Right renal pelvis (tissue), 4 donors: ENCODE measurements at regions not wholly inside any gene's neighbourhood (a gene's known extent, or its start where the extent isn't known, plus 50 kb on each side); places are given as distances from the start of the nearest gene placed in this dataset.

Experiments
- DNase-seq, 4 donors: peaks; one replicate each; pipeline ENCODE4 v3.0.0-alpha.2; 2013; ENCODE audit warnings: low read depth in 4 of 4, low spot score in 3 of 4, missing footprints in 1 of 4

DNA sequence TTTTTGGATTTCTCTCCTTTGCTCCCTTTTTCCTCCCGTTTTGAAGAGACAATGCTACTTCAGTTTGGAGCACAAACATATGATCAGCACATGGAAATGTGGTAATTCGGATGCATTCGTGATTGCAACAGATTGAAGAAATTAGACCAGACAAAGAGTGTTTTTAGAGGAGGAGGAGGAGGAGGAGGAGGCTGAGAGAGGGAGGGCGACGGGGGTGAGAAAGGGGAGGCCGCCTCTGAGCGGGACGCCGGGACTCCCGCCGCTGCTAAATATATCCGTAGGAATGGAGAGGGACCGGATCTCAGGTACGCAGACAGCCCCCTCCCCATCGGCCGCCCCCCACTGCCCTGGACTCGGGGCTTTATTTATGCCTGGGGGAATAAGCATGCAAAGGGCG, 179.3 kb downstream of the SEC14L1 start:
- DNase-seq: no peak

DNA sequence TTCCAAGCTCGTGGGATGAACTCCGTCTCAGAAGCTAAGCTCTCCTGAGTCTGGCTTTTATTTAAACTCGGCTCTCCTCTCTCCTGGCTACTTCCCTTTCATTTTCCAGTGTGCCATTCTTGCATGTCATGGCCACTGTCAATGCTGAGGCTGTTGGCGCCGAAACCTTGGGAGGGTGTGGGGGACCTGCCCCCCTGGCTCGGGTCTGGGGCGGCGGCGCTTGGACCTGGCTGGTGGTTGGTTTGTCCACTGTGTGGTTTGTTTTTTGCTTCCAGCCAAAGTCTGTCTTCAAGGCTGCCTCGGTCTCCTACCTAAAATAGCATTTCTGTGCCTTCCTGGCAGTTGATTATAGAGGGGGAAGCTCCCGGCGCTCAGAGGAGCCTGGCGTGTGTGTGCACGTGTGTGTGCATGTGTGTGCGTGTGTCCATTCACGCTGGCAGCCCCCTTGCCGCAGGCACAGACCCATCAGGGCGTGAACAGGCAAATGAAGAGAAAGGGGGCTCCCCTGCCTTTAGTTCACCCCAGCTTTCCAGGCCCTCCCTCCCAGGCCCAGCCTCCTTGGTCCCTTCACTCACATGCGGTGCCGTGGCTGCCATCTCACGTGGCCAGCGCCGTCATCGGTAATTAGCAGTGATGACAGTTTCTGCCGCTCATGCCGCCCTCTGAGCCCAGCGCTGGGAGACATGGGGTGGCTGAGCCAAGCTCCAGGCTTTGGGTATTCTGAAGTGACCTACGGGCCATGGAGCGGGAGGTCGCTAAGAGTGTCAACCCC, 179.9 kb downstream of the SEC14L1 start:
- DNase-seq: no peak

DNA sequence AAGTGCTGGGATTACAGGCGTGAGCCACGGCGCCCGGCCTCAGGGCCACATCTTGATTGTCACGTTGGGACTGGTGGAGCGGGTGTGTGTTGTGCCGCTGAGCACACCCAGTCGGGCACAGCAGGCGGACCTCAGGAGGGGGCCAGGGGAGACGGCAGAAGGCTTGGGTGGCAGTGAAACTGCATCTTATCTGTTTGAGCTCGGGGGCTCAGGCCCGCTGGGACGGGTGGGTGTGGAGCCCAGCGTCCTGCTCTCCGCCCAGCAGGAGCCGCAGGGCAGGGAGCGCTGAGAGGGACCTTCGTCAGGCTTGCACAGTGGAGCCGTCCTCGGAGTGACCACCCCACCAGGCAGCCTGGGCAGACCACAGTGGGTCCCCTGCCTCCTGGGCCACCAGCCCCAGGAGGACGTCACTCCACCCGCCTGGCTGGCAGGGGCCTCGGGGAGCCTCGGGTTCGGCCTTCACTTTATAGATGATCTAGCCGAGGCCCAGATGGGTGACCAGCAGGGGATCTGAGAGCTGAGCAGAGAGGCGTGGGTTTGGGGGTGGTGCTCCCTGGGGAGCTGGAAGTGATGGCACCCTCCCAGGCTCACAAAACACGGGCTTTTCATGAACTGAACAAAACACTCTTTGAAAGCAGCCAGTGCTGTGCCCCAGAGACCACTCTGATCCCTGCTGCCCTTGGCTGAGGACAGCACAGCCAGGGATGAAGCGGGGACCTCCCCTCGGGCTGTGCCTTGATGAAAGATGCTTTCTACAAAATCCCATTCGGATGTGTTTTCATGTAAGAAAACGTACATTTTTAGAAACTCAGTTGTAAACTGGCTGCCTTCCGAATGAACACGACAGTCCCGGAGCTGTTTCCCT, 181.1 kb downstream of the SEC14L1 start:
- DNase-seq: no peak

DNA sequence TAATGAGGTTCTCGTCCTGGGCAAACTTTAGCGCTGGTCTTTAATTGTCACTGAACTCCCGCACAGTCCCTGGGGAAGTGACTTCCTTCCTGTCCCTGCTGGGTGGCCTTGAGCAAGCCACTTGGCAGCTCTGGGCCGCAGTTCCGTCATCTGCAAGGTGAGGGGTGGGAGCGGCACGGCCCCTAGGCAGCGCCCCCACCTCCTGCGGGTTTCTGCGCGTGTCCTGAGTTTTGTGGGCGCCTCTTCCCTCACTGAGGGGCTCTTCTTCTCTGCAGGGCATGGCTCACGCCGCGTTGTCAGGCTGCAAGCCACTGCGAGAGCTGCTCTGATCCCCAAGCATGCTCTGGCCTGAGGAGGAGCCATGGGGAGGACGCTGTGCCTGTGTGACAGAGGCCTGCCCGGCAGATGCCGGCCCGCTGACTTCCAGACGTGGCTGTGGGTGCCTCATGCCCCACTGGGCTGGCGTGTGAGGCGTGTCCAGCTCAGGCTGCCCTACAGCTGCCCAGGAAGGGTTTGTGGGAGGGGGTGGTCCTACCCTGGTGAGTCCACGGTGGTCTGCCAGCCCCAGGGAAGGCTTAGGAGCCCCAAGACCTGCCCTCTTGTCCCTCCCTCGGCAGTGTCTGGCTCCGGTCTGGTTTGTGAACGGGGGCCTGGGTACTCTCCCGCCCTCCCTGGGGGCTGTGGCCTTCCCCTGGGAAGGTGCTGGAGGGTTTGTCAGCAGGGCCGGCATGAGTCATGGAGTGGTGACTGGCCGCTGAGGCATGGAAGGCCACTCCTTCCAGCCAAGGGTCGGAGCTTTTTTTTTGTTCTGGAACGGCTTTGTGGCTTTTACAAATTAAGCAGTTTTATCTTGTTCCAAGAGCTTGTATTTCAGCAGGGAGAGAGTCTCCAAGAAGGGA, 182.0 kb downstream of the SEC14L1 start:
- peak; percentile 58 to 76 (median 74) for DNase-seq

DNA sequence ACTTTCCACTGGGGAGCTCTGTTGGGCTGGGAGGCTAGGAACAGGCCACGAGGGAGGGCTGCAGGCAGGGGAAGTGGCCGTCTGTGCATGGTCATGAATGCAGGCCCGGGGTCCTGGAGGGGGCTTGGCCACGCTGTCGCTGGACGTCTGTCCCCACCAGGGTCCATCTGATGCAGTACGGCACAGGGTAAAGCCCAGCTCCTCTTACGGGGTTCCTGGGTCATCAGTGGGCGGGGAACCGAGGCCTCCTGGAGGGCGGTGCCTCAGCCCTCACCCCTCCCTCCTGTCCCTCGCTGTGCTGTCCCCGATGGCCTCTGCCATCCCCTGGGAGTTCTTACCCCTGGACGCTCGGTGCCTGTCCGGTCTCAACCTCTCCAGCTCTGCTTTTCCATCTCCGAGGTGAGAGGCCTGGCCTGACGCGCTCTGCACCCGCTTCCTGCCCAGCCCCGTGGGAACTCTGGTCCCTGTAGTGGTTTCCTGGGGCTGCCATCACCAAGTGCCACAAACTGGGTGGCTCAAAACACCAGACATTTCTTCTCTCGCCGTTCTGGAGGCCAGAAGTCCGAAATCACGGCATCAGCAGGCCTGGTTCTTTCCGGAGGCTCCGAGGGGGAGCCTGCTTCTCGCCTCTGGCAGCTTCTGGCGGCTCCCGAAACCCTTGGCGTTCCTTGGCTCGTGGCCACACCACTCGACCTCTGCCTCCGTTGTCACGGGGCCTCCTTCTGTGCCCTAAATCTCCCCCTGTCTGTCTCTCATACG, 182.8 kb downstream of the SEC14L1 start:
- DNase-seq: no peak

DNA sequence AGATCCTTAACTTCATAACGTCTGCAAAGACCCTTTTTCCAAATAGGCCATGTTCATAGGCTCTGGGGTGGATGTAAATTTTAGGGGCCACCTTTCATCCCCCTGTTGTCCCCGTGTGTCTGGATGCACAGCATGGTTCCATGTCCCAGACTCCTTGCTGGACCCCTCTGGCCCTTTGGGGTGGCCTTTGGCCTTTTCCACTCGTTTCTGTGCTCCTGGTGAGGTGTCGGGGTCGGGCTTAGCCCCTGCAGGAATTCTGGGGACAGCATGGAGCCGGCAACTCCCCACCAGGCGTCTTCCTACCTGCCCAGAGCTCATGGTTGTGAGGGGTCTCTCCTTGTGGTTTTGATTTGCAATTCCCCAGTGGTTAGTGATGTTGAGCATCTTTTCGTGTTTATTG, 183.5 kb downstream of the SEC14L1 start:
- DNase-seq: no peak

DNA sequence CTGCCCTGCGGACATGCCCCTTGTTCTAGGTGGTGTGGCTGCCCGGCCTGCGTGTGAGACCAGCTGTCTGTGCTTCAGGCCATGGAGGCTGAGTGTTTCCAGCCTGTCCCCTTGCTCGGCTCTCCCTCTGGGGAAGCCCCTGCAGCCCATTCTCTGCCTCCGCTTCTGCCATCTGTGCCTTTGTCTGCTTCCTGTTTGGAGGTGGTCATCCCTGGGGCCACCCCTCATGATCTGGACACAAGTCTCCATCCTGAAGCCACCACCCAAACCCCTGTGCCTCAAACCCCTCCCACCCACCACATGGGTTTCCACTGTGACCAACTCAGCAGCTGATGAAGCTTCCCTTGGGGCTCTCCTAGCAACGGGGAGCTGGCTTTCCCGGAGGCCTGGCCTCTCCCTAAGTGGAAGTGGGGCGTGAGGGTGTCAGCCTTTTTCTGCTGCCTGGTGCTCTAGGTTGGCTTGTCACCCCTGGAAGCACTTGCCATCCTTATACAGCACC, 184.9 kb downstream of the SEC14L1 start:
- DNase-seq: no peak

DNA sequence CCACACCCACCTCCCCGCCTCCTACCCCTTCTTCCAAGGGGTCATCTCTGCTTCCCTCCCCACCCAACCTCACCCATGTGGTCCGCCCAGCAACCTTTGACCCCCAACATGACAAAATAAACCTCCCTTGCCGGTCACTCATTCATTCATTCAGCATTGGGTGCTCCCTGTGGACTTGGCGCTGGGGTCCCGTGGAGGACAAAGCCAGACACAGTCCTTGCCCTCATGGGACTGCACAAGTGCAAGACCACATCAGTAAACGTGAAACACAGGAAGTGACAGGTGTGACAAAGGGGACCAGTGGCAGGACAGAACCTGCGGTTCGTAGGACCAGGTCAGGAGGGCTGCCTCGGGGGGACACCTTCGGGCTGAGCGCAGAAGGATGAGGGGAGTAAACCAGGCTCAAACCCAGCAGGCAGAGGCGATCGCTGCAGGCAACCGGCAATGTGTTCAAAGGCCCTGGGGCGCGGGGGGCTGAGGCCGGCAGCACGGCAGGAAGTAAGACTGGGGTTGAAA, 185.4 kb downstream of the SEC14L1 start:
- DNase-seq: no peak

DNA sequence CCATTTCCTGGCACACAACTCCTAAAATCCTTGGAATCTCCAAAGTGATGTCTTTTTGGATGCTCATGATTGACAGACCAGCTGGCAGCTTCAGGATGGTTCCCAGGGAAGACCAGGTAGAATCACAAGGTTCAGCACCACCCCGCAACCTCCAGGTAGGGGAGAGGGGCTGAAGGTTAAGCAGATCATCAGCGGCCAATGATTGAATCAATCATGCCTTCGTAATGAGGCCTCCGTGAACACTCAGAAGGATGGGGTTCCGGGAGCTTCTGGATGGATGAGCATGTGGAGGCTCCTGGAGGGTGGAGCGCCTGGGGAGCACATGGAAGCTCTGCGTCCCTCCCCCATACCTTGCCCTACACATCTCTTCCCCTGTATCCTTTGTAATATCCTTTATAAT, 185.9 kb downstream of the SEC14L1 start:
- no peak for DNase-seq

DNA sequence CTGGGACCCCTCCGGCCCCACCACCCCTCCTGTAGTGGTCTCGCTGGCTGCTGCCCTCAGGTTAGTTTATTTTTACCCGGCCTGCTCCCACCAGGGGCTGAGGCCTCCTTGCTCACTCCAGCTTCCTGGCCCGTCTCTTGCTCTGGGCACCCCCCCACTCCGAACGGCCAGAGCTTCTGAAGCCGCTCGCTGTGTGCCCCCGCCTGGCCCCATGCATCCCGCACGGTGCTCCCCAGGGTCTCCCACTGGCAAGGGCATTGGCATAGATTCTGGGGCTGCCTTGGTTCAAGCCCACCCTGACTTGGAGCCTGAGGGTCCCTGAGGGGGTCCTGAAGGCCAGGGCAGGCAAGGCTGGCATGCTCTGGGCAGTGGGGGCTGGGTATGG, 186.4 kb downstream of the SEC14L1 start:
- no peak for DNase-seq

DNA sequence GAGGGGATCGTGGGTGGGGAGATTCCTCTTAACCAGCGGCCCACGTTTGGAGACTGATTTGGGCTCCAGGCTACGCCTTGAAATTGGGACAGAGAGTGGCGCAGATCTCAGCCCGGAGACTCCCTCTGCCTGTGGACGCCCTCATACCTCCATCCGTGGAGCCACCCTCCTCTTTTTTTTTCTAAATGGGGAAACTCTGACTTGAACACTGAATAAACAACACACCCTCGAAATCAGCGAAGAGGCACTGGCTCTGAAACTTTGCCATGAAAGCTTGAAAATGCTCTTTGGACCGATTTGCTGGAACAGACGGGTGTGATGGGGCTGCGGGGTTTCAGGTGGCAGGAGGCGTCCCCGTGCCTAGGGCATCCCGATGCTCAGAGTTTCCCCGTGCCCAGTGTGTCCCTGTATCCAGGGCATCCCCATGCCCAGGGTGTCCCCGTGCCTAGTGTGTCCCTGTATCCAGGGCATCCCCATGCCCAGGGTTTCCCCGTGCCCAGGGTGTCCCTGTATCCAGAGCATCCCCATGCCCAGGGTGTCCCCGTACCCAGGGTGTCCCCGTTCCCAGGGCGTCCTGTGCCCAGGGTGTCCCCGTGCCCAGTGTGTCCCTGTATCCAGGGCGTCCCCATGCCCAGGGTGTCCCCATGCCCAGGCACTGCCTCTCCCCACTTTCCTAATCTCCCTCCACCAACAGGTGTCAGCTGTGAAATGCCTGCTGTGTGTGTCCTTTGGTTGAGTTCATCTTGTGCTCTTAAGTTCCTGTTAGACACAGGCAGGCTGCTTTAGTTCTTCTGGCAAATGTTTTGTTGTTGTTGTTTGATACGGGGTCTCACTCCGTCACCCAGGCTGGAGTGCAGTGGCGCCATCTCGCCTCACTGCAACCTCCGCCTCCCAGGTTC, 187.0 kb downstream of the SEC14L1 start:
- no peak for DNase-seq

DNA sequence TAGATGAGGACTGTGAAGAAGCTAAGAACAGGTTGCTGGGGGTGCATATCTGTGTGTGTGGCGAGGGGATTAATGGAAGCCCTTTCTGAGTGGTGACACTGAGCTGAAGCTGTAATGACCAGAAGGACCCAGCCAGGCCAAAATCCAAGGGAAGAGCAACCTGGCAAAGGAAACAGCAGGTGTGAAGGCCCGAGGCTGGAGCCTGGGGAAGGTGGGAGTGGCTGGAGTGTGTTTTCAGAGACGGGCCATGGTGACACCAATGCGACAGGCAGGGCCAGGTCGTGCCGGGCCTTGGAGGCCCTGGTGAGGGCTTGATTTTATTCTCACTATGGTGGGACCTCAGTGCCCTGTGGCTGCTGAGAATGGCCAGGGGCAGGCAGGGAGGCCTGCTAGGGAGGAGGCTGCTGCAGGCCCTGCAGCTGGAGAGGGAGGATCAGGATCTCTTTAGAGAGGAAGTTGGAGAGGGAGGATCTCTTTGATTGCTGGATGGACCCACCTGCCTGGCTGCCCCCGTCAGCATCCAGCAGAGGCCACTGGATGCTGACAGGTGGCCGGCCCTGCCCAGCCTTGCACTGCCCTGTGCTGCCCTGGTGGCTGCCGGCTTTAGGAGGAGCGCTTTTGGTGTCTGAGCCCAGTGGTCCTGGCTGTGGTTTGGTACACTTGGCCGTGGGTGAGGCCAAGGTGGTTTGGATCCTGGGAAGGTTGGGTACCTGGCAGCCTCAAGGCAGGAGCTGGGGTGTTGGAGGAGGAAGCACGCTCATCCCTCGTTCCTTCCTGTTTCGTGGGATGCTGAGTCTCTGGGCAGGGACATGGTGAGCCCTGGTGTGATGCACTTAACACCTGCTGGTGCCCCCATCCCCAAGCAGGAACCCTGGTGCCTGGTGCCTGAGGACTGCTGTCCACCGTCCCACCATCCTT, 188.3 kb downstream of the SEC14L1 start:
- DNase-seq: no peak

DNA sequence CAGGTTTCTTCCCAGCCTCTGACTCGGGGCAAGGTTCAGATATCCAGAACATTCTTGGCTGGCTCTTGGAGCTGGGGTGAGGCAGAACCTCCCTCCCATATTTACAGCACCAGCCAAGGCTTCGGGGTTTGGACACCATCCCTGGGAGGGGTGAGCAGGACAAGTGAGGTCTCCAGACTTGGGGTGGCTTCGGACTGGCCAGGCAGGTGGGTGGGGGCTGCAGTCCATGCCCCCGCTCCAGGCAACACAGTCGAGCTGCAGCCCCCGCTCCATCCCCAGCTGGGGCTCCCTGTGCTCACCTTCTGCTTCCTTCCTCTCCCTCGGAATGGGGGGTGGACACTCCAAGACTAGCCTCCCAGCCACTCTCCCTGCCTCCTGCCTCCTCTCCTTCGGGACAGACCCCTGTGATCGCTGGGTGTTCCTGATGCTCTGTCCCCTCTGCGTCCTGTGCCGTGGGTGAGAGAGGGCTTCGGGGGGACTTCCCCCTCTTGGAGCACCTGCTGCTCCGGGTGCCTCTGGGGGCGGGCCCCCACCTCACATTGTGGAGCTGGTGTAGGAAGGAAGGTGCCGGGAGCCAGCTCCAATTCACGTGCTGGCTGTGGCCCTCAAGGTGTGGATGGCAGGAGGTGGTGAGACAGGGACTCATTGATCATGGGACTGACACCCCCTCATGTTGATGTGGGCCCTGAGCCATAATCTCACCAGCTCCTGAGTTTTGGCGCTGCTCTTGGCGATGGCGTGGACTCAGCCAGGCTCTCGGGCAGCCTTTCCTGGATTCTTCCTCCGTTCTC, 189.2 kb downstream of the SEC14L1 start:
- DNase-seq: no peak

DNA sequence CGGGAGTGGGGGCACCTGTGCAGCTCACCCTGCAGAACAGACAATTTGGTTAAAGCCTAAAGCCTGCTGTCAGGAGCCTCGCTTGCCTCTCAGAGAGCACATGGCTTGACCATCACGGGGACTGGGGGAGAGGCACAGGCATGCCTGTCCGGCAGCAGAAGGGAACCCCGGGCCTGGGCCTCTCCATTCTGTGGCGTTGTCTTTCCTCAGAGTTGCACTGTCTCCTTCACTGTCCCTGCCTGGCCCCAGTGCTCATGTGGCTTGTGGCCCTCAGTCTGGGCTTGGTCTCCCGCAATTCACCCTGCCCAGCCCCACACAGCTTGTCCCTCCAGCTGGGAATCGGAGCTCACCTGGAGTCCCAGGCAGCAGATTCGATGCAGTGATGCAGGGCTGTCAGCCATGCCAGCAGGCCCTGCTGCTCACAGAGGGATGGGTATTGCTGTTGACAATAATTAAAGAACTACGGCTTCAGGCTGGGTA, 189.9 kb downstream of the SEC14L1 start:
- DNase-seq: no peak

DNA sequence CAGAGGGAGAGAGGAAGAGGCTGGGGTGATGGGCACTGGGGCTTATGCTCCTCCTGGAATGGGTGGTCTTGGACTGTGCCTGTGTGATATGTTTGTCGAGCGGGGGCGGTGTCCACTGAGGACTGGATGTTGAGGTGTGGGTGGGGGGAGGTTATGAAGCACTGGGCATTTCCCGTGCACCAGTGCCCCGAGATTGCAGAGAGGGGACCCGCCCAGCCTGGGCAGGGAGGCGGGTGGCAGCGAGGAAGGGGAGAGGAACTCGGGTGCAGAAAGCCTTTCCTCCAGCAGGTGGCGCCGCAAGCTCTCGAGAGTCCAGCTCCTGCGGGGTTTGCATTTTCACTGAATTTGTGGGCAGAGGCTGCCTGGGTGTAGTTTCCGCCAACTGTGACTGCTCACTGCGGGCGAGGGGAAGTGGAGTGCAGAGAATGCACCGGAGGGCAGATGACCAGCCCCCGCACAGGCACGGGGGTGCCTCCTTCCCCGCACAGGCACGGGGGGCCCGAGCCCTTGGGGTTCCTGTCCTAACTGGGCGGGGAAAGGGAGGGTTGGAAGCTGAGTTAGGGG, 190.6 kb downstream of the SEC14L1 start:
- peak; percentile 78 to 81 (median 80) for DNase-seq
